IMR-90 (cell line): ENCODE measurements at regions not wholly inside any gene's neighbourhood (a gene's known extent, or its start where the extent isn't known, plus 50 kb on each side); places are given as distances from the start of the nearest gene placed in this dataset.

Source experiments
- ATAC-seq: fragments of 200-7000 bp; cut with Tn5 transposase; 2 replicates; pipeline ENCODE4 v1.9.1; 2020; ENCODE audit warnings: low read depth, mild to moderate bottlenecking, moderate library complexity
- BruUV-seq: library from RNA; stranded (reverse); fragments of 400-500 nt; replicated peaks from 2 replicates; lab custom pipeline; 2021; lab: Mats Ljungman, UMichigan
- CTCF ChIA-PET: fragments of 300-600 bp; formaldehyde crosslinking; extraction: SDS; loops from one replicate; lab custom pipeline; 2021; ENCODE audit warnings: antibody characterized with exemption; lab: Yijun Ruan, JAX
- POLR2A ChIA-PET: fragments of 300-600 bp; sonication (Branson Sonifier 250); formaldehyde crosslinking; loops from one replicate; lab custom pipeline; 2022; ENCODE audit warnings: antibody characterized with exemption; ENCODE audit not compliant: unreplicated experiment; lab: Charles Lee
- DNase-seq: peaks from one replicate; pipeline ENCODE4 v3.0.0; 2013
- H2AFZ ChIP-seq: replicated peaks from 2 replicates; pipeline ENCODE3; 2013; ENCODE audit warnings: low read length, mild to moderate bottlenecking; ENCODE audit not compliant: poor library complexity
- H2AK5ac ChIP-seq: 2 replicates; pipeline ENCODE4 v1.6.1; 2013; ENCODE audit warnings: low read depth, low read length, inconsistent platforms
- H2AK9ac ChIP-seq: replicated peaks from 2 replicates; pipeline ENCODE3; 2013; ENCODE audit warnings: mild to moderate bottlenecking, low read depth, low read length, moderate library complexity; ENCODE audit not compliant: poor library complexity
- H2BK120ac ChIP-seq: 2 replicates; pipeline ENCODE4 v1.6.1; 2013; ENCODE audit warnings: low read depth, low read length, inconsistent platforms
- H2BK15ac ChIP-seq: 3 replicates; pipeline ENCODE4 v1.6.1; 2013; ENCODE audit warnings: low read depth, low read length, inconsistent platforms
- H2BK20ac ChIP-seq: 2 replicates; pipeline ENCODE4 v1.6.1; 2013; ENCODE audit warnings: low read depth, mild to moderate bottlenecking, inconsistent platforms, low read length, moderate library complexity
- H2BK5ac ChIP-seq: 2 replicates; pipeline ENCODE4 v1.6.1; 2013; ENCODE audit warnings: mild to moderate bottlenecking, low read depth, low read length, inconsistent platforms; ENCODE audit not compliant: poor library complexity, severe bottlenecking
- H3K14ac ChIP-seq: replicated peaks from 2 replicates; pipeline ENCODE4 v1.6.1; 2013; ENCODE audit warnings: low read depth, low read length, inconsistent platforms
- H3K18ac ChIP-seq: 2 replicates; pipeline ENCODE4 v1.6.1; 2013; ENCODE audit warnings: low read depth, low read length, control low read depth
- H3K23ac ChIP-seq: 2 replicates; pipeline ENCODE4 v1.6.1; 2013; ENCODE audit warnings: low read depth, low read length, inconsistent platforms
- H3K27ac ChIP-seq: 2 replicates; pipeline ENCODE4 v1.5.1; 2013; ENCODE audit warnings: mild to moderate bottlenecking, control low read depth, low read length; ENCODE audit not compliant: insufficient read depth
- H3K27me3 ChIP-seq: 2 replicates; pipeline ENCODE4 v1.6.1; 2013; ENCODE audit warnings: low read length; ENCODE audit not compliant: control insufficient read depth, insufficient read depth
- H3K36me3 ChIP-seq: 2 replicates; pipeline ENCODE4 v1.6.1; 2013; ENCODE audit warnings: low read length, mixed read lengths; ENCODE audit not compliant: control insufficient read depth, insufficient read depth
- H3K4ac ChIP-seq: 2 replicates; pipeline ENCODE4 v1.6.1; 2013; ENCODE audit warnings: low read depth, low read length, inconsistent platforms
- H3K4me1 ChIP-seq: 2 replicates; pipeline ENCODE4 v1.6.1; 2013; ENCODE audit warnings: low read length, mixed read lengths; ENCODE audit not compliant: control insufficient read depth, insufficient read depth
- H3K4me2 ChIP-seq: 2 replicates; pipeline ENCODE4 v1.6.1; 2013; ENCODE audit warnings: low read depth, mild to moderate bottlenecking, control low read depth, low read length, moderate library complexity
- H3K4me3 ChIP-seq: 2 replicates; pipeline ENCODE4 v1.5.1; 2013; ENCODE audit warnings: low read depth, mild to moderate bottlenecking, control low read depth, low read length, moderate library complexity; ENCODE audit not compliant: insufficient read depth
- H3K56ac ChIP-seq: 2 replicates; pipeline ENCODE4 v1.6.1; 2013; ENCODE audit warnings: low read length, inconsistent platforms; ENCODE audit not compliant: insufficient read depth; ENCODE audit errors: extremely low read depth
- H3K79me1 ChIP-seq, 2 experiments: 2 replicates each; pipeline ENCODE4 v1.6.1; 2013; ENCODE audit warnings: low read length in 2 of 2, inconsistent platforms in 1 of 2, low read depth in 1 of 2
- H3K9ac ChIP-seq: 2 replicates; pipeline ENCODE4 v1.6.1; 2013; ENCODE audit warnings: low read depth, low read length, control low read depth
- H3K9me1 ChIP-seq: 2 replicates; pipeline ENCODE4 v1.6.1; 2013; ENCODE audit warnings: low read length, inconsistent platforms; ENCODE audit not compliant: insufficient read depth
- H3K9me3 ChIP-seq: 2 replicates; pipeline ENCODE4 v1.6.1; 2013; ENCODE audit warnings: low read length; ENCODE audit not compliant: control insufficient read depth, insufficient read depth
- H4K20me1 ChIP-seq: 2 replicates; pipeline ENCODE4 v1.6.1; 2013; ENCODE audit warnings: low read length, inconsistent platforms; ENCODE audit not compliant: insufficient read depth
- H4K5ac ChIP-seq: 2 replicates; pipeline ENCODE4 v1.6.1; 2013; ENCODE audit warnings: mild to moderate bottlenecking, low read depth, low read length, control low read depth
- H4K8ac ChIP-seq, 2 experiments: 2 replicates each; pipeline ENCODE4 v1.6.1; 2013; ENCODE audit warnings: low read depth in 2 of 2, low read length in 2 of 2, control low read depth in 1 of 2, inconsistent platforms in 1 of 2
- H4K91ac ChIP-seq: 2 replicates; pipeline ENCODE4 v1.6.1; 2013; ENCODE audit warnings: low read depth, low read length, inconsistent platforms; ENCODE audit not compliant: insufficient read depth
- BHLHE40 ChIP-seq: fragments of 150-350 bp; IDR thresholded peaks from 2 replicates; pipeline ENCODE4 v1.6.1; 2016; ENCODE audit warnings: mild to moderate bottlenecking, low read depth, low read length
- CEBPB ChIP-seq: IDR thresholded peaks from 2 replicates; pipeline ENCODE4 v1.6.1; 2012; ENCODE audit warnings: low read depth, low read length, improper control_type of control experiment
- CHD1 ChIP-seq: IDR thresholded peaks from 2 replicates; pipeline ENCODE4 v1.6.1; 2012; ENCODE audit warnings: low read depth, low read length, improper control_type of control experiment
- CTCF ChIP-seq: conservative IDR thresholded peaks from 2 replicates; pipeline ENCODE4 v1.5.1; 2012; ENCODE audit warnings: mild to moderate bottlenecking, low read depth, low read length, improper control_type of control experiment
- ELK1 ChIP-seq: fragments of 150-350 bp; IDR thresholded peaks from 2 replicates; pipeline ENCODE4 v1.6.1; 2016; ENCODE audit warnings: low read depth, mild to moderate bottlenecking, low read length, moderate library complexity, borderline replicate concordance
- FOS ChIP-seq: fragments of 150-350 bp; IDR thresholded peaks from 2 replicates; pipeline ENCODE4 v1.6.1; 2016; ENCODE audit warnings: low read depth, low read length
- MAFK ChIP-seq: IDR thresholded peaks from 2 replicates; pipeline ENCODE4 v1.6.1; 2012; ENCODE audit warnings: low read depth, low read length, improper control_type of control experiment
- MAZ ChIP-seq: IDR thresholded peaks from 2 replicates; pipeline ENCODE4 v1.6.1; 2012; ENCODE audit warnings: low read depth, mild to moderate bottlenecking, low read length, improper control_type of control experiment, moderate library complexity, borderline replicate concordance
- MXI1 ChIP-seq: IDR thresholded peaks from 2 replicates; pipeline ENCODE4 v1.6.1; 2012; ENCODE audit warnings: low read depth, mild to moderate bottlenecking, low read length, moderate library complexity, borderline replicate concordance
- NFE2L2 ChIP-seq: fragments of 150-350 bp; IDR thresholded peaks from 2 replicates; pipeline ENCODE4 v1.6.1; 2016; ENCODE audit warnings: low read depth, mild to moderate bottlenecking, low read length
- POLR2A ChIP-seq: IDR thresholded peaks from 2 replicates; pipeline ENCODE4 v1.6.1; 2012; ENCODE audit warnings: mild to moderate bottlenecking, low read depth, low read length
- RAD21 ChIP-seq: IDR thresholded peaks from 2 replicates; pipeline ENCODE4 v1.6.1; 2012; ENCODE audit warnings: low read length, improper control_type of control experiment
- RCOR1 ChIP-seq: IDR thresholded peaks from 2 replicates; pipeline ENCODE4 v1.6.1; 2012; ENCODE audit warnings: mild to moderate bottlenecking, low read length, improper control_type of control experiment; ENCODE audit not compliant: insufficient replicate concordance
- RFX5 ChIP-seq: IDR thresholded peaks from 2 replicates; pipeline ENCODE4 v1.8.0; 2012; ENCODE audit warnings: low read depth, mild to moderate bottlenecking, low read length, moderate library complexity
- SMC3 ChIP-seq: fragments of 150-350 bp; IDR thresholded peaks from 2 replicates; pipeline ENCODE4 v1.6.1; 2016; ENCODE audit warnings: low read depth, mild to moderate bottlenecking, antibody characterized with exemption, low read length, moderate library complexity
- USF2 ChIP-seq: fragments of 150-350 bp; IDR thresholded peaks from 2 replicates; pipeline ENCODE4 v1.6.1; 2017; ENCODE audit warnings: mild to moderate bottlenecking, antibody characterized with exemption, low read length, low read depth
- WGBS, 2 experiments: methylation state at CpG; one replicate each; pipeline versions ENCODE4 v1.1.5 to v1.1.7; 2013; ENCODE audit warnings: missing lambda C conversion rate in 2 of 2; ENCODE audit not compliant: insufficient read length in 1 of 2; ENCODE audit errors: extremely low coverage in 2 of 2; 5-methylcytosine and 5-hydroxymethylcytosine counted together
- dilution Hi-C: fragments of 300-500 bp; cut with HindIII; formaldehyde crosslinking; loops from one replicate; pipeline ENCODE4 v1.14.3; 2018; ENCODE audit warnings: low sequenced_read_pairs; ENCODE audit not compliant: unreplicated experiment
- in situ Hi-C: fragments of 300-500 bp; cut with MboI; formaldehyde crosslinking; loops from 3 replicates; pipeline ENCODE4 v1.14.3; 2019; ENCODE audit warnings: low sequenced_read_pairs, inconsistent platforms, mixed read lengths
- intact Hi-C: fragments of 100-400 bp; cut with micrococcal nuclease; formaldehyde crosslinking; loops from 2 replicates; pipeline ENCODE4 v1.10.0; 2022

- Histone ChIP-seq H3K9ac (peak overlapping the region; percentile 38; the same call in 1 of the 2 replicates), H3K36me3 (no peaks in the 10 kb centered on the region), H2BK5ac (peak overlapping the region; percentile 99), H3K18ac (peak overlapping the region; percentile 100), H4K5ac (peak overlapping the region; percentile 99), H3K9me1 (no peaks in the 10 kb centered on the region), H3K79me1 (no peaks in the 10 kb centered on the region), H3K4me2 (peak overlapping the region; percentile 80), H3K4me3 (no peak overlapping the region), H3K9me3 (no peaks in the 10 kb centered on the region), H2BK20ac (peak overlapping the region; percentile 99), H2AK9ac (peak overlapping the region; percentile 90), H3K14ac (peak overlapping the region; percentile 83), H3K27ac (peak overlapping the region; percentile 99), H3K56ac (peak overlapping the region; percentile 88), H2AK5ac (peak overlapping the region; percentile 97), H4K20me1 (no peaks in the 10 kb centered on the region), H2AFZ (peak overlapping the region; percentile 74), H4K8ac (peak overlapping the region; percentile 84 to 92), H2BK120ac (peak overlapping the region; percentile 99), H2BK15ac (peak overlapping the region; percentile 87; the same call in 2 of the 3 replicates), H3K23ac (peak overlapping the region; percentile 93), H3K4ac (peak overlapping the region; percentile 99), H3K27me3 (no peaks in the 10 kb centered on the region), H3K4me1 (peaks cover 16% of the 10 kb centered on the region), H4K91ac (peak overlapping the region; percentile 98)
- no peak for TF ChIP-seq CHD1
- no peak for TF ChIP-seq ELK1
- peak; percentile 54; the same call in 1 of the 2 replicates for TF ChIP-seq FOS
- TF ChIP-seq MAZ: no peak
- TF ChIP-seq CTCF: no peak
- no peak for TF ChIP-seq MXI1
- peak; percentile 6 for TF ChIP-seq RAD21
- TF ChIP-seq USF2: no peak
- no peak for TF ChIP-seq RCOR1
- TF ChIP-seq RFX5: no peak
- TF ChIP-seq CEBPB: 0 out of 2 replicates have a peak, but pooled peaks have one; percentile 3
- TF ChIP-seq BHLHE40: peak; percentile 3; the same call in 1 of the 2 replicates
- no peak for TF ChIP-seq POLR2A
- no peak for TF ChIP-seq NFE2L2
- TF ChIP-seq MAFK: no peak
- no peak for TF ChIP-seq SMC3
- BruUV-seq: no TSS peak
- peak; percentile 95 for DNase-seq
- in situ Hi-C loops: no loop called here
- dilution Hi-C loops: no loop called here
- ChIA-PET POLR2A (no interaction called here), CTCF (interaction anchor here (1.5 kb wide), 1 partner anchor 14 kb away, joined by 3 read pairs; no protein-coding TSS in a partner anchor)
- intact Hi-C loops: loop anchor here (2.0 kb wide), 1 partner anchor 40 kb away; no protein-coding TSS in a partner anchor
- peak; percentile 92 for ATAC-seq
- no CpG with 5 or more reads among the region's 3 CpGs for WGBS, 2 experiments
These were observed 475.5 kb upstream of the ADGRL3 start for GRCh38 chr4:60724623-60725022.
